ENCODE measurements at regions not wholly inside any gene's neighbourhood (a gene's known extent, or its start where the extent isn't known, plus 50 kb on each side); places are given as distances from the start of the nearest gene placed in this dataset.

- no peak for DNase-seq (ENCODE audit: low spot score)
Measured at GRCh38 chr1:36743286-36744005, 260.7 kb upstream of the CSF3R start.

GRCh38 chr1:36741066-36741465, 258.4 kb upstream of the CSF3R start:
- no peak for DNase-seq (ENCODE audit: low spot score)

GRCh38 chr1:36740446-36740845, 257.7 kb upstream of the CSF3R start:
- DNase-seq (ENCODE audit: low spot score) = no peak

- no peak for DNase-seq (ENCODE audit: low spot score)
Measured at GRCh38 chr1:36739703-36740289, 257.1 kb upstream of the CSF3R start.

GRCh38 chr1:36738245-36738644, 255.5 kb upstream of the CSF3R start:
- DNase-seq (ENCODE audit: low spot score) = no peak

GRCh38 chr1:36737767-36738166, 255.1 kb upstream of the CSF3R start:
- no peak for DNase-seq (ENCODE audit: low spot score)

GRCh38 chr1:36737038-36737555, 254.4 kb upstream of the CSF3R start:
- DNase-seq (ENCODE audit: low spot score) = no peak

- no peak for DNase-seq (ENCODE audit: low spot score)
Measured at GRCh38 chr1:36735939-36736730, 253.4 kb upstream of the CSF3R start.

- no peak for DNase-seq (ENCODE audit: low spot score)
Measured at GRCh38 chr1:36735436-36735835, 252.7 kb upstream of the CSF3R start.

- no peak for DNase-seq (ENCODE audit: low spot score)
Measured at GRCh38 chr1:36734356-36734755, 251.6 kb upstream of the CSF3R start.

- no peak for DNase-seq (ENCODE audit: low spot score)
Measured at GRCh38 chr1:36733748-36734147, 251.0 kb upstream of the CSF3R start.

- no peak for DNase-seq (ENCODE audit: low spot score)
Measured at GRCh38 chr1:36732015-36732356, 249.3 kb upstream of the CSF3R start.

GRCh38 chr1:36731226-36732014, 248.7 kb upstream of the CSF3R start:
- DNase-seq (ENCODE audit: low spot score) = peak; percentile 34

GRCh38 chr1:36730599-36730998, 247.9 kb upstream of the CSF3R start:
- DNase-seq (ENCODE audit: low spot score) = no peak

GRCh38 chr1:36729716-36730510, 247.2 kb upstream of the CSF3R start:
- DNase-seq (ENCODE audit: low spot score) = no peak

- DNase-seq (ENCODE audit: low spot score) = no peak
Measured at GRCh38 chr1:36729289-36729688, 246.6 kb upstream of the CSF3R start.

GRCh38 chr1:36728846-36729245, 246.1 kb upstream of the CSF3R start:
- DNase-seq (ENCODE audit: low spot score) = no peak

- DNase-seq (ENCODE audit: low spot score) = no peak
Measured at GRCh38 chr1:36728051-36728450, 245.3 kb upstream of the CSF3R start.

- DNase-seq (ENCODE audit: low spot score) = no peak
Measured at GRCh38 chr1:36725151-36725550, 242.4 kb upstream of the CSF3R start.

- DNase-seq (ENCODE audit: low spot score) = no peak
Measured at GRCh38 chr1:36723813-36724212, 241.1 kb upstream of the CSF3R start.

GRCh38 chr1:36722871-36723270, 240.2 kb upstream of the CSF3R start:
- DNase-seq (ENCODE audit: low spot score) = no peak

Measured in iPS-NIHi11 (cell line).